GM12891 (cell line): ENCODE measurements at regions not wholly inside any gene's neighbourhood (a gene's known extent, or its start where the extent isn't known, plus 50 kb on each side); places are given as distances from the start of the nearest gene placed in this dataset.

Source experiments
- POLR2A ChIP-seq: IDR thresholded peaks from 2 replicates; pipeline ENCODE4 v1.6.1; 2011; ENCODE audit warnings: low read depth, low read length, control low read depth
- POLR2AphosphoS5 ChIP-seq: IDR thresholded peaks from 2 replicates; pipeline ENCODE4 v1.6.1; 2011; ENCODE audit warnings: low read depth, low read length, control low read depth
- POU2F2 ChIP-seq: IDR thresholded peaks from 2 replicates; pipeline ENCODE4 v1.6.1; 2011; ENCODE audit warnings: low read depth, mild to moderate bottlenecking, control low read depth, low read length, moderate library complexity

GRCh38 chr4:96406742-96407141 lies 566.8 kb downstream of the PDHA2 start:
- TF ChIP-seq POLR2A (no peak), POLR2AphosphoS5 (no peak), POU2F2 (no peak)
